ENCODE measurements at regions not wholly inside any gene's neighbourhood (a gene's known extent, or its start where the extent isn't known, plus 50 kb on each side); places are given as distances from the start of the nearest gene placed in this dataset.
A peak's percentile ranks its signal among the peaks of the same experiment; 100 is the strongest.

DNA sequence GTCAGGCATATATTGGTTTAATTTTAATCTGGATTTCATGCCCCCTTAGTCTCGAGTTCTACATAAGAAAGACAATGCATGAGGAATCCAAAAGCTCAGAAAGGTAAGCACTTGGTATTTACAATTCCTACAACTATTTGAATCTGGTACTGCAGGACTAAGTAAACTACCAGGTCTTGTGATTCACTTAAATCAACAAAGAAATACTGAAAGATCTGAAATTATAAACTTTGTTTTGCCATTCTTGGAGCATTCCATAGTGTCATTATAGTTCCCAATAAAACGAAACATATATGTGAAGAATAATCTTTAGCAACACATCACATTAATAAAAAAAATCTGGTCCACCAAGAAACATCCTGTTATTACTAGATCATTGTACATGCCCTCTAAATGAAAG, 482.3 kb downstream of the ANKRD50 start:
- no peak for DNase-seq (ENCODE audit: low read depth)
- TF ChIP-seq, protein P1, sequence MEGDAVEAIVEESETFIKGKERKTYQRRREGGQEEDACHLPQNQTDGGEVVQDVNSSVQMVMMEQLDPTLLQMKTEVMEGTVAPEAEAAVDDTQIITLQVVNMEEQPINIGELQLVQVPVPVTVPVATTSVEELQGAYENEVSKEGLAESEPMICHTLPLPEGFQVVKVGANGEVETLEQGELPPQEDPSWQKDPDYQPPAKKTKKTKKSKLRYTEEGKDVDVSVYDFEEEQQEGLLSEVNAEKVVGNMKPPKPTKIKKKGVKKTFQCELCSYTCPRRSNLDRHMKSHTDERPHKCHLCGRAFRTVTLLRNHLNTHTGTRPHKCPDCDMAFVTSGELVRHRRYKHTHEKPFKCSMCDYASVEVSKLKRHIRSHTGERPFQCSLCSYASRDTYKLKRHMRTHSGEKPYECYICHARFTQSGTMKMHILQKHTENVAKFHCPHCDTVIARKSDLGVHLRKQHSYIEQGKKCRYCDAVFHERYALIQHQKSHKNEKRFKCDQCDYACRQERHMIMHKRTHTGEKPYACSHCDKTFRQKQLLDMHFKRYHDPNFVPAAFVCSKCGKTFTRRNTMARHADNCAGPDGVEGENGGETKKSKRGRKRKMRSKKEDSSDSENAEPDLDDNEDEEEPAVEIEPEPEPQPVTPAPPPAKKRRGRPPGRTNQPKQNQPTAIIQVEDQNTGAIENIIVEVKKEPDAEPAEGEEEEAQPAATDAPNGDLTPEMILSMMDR (conservative IDR thresholded peaks at IDR 0.05; ENCODE audit: low read depth, low read length) = no peak
- H3K4me3 ChIP-seq (ENCODE audit: low read depth, low read length) = no peak overlapping the region

DNA sequence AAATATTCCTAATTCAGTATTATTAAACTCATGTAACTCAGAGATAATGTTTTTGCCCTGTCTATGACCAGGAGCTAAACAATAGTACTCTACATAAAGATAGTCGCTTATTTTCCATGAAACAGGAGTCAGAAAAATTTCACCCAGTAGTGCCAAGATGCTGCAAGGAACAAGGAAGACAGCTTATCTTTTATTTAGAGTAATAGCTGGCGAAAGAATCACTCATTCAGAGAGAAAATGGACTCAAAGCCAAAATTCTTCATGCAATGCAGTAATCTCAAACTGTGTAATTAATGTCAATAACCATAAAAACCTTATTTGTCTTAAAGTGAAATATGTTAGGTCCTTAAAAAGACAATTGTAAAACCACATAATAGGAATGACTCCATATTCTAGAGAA, 477.8 kb downstream of the ANKRD50 start:
- TF ChIP-seq, protein P1 (conservative IDR thresholded peaks at IDR 0.05; ENCODE audit: low read depth, low read length) = no peak
- DNase-seq (ENCODE audit: low read depth) = no peak
- H3K4me3 ChIP-seq (ENCODE audit: low read depth, low read length) = no peak overlapping the region

DNA sequence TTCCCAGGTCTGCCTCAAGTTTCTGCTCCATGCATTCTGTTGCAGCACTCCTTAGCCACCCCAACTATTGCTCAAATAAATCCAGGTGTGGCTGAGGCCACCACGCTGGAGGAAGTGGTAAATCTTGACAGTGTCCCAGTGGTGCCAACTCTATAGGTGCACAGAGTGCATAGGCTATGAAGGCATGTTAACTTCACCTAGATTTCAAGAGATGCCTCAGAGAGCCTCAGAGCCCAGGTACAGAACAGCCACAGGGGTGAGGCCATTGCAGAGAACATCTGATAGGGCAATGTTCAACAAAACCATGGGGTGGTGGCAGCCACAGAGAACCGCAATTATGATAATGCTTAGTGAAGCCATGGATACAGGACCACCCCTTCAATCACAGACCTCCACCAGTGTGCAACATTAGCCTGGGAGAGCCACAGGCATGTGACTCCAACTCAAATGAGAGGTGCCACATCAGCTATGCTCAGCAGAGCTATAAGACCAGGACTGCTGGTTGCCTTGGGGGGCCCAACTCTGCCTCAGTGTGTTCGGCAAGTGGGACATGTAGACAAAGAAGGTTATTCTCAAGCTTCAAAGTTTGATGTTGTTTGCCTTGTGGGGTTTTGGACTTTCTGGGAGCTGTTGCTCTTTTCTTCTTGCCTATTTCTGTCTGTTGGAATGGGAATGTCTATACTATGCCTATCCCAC, 468.7 kb downstream of the ANKRD50 start:
- DNase-seq (ENCODE audit: low read depth) = no peak
- TF ChIP-seq, protein P1 (conservative IDR thresholded peaks at IDR 0.05; ENCODE audit: low read depth, low read length) = no peak
- H3K4me3 ChIP-seq (ENCODE audit: low read depth, low read length) = no peak overlapping the region

DNA sequence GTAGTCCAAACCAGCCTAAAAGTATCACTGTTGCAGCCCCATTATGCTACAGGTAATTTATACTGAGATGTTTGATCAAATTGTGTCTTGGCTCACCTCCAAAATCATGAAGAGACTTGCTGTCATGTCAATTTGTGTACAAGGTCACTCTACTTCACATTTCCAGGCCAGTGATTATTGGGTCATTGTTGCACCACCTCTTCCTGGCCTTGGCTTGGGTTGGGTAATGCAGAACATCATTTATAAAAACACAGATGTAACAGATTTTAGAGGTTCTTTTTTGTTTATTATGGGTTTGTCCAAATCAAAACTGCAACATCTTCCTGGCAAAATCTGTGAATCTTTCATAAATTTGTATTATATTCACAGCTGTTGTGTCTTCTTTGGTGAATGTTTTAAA, 459.5 kb downstream of the ANKRD50 start:
- peak; percentile 18 for DNase-seq (ENCODE audit: low read depth)
- TF ChIP-seq, protein P1 (conservative IDR thresholded peaks at IDR 0.05; ENCODE audit: low read depth, low read length) = no peak
- H3K4me3 ChIP-seq (ENCODE audit: low read depth, low read length) = no peak overlapping the region

DNA sequence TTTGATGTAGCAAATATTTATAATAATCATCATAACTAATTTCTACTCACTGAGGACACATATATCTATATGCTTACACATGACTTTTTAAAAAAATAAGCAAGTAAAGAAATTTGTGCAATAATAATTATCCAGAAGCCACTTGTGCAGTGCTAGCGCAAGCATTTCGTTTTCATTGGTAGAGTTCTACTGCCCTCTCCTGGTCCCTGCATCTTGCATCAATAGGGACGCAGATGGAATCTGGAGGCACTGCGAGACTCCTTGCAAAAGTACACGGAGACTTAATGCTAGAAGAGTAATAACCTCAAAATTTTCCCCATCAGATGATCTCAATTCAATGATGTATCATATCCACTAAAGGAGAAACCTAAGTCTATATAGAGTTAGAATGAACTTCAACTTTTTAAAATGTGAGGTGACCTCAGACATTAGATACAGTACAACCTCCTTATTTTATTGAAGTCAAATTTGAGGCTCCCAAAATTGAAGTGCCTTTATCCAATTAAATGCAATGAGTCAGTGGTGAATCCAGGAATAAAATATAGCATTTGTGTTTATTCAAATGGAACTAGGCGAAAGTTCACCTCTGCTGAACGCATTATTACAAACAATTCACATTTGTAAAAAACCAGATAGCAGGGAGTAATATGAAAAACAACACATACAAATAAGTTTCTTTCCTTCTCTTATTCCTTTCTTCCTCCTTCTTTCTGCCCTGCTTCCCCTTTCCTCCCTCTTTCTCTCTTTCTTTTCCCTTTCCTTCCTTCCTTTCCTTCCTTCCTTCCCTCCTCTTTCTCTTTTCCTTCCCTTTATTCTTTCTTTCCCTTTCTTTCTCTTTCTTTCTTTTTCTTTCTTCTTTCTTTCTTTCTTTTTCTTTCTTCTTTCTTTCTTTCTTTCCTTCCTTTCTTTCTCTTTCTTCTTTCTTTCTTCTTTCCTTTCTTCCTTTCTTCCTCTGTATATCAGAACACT, 450.0 kb downstream of the ANKRD50 start:
- TF ChIP-seq, protein P1 (conservative IDR thresholded peaks at IDR 0.05; ENCODE audit: low read depth, low read length) = peak; percentile 96
- peak; percentile 30 for DNase-seq (ENCODE audit: low read depth)
- no peak overlapping the region for H3K4me3 ChIP-seq (ENCODE audit: low read depth, low read length)

DNA sequence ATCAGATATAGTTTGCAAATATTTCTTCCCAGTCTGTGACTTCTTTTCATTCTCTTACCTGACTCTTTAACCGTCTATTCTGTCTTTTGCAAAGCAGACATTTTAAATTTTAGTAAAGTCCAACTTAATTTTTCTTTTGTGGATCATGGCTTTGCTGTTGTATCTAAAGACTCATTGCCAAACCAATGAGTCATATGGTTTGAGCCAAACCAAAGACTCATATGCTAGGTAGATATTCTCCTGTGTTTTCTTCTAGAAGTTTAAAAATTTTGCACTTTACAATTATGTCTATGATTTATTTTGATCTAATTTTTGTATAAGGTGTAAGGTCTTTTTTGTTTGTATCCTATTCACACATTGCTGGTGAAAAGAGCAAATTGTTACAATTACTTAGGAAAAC, 446.8 kb downstream of the ANKRD50 start:
- DNase-seq (ENCODE audit: low read depth) = no peak
- no peak overlapping the region for H3K4me3 ChIP-seq (ENCODE audit: low read depth, low read length)
- TF ChIP-seq, protein P1 (conservative IDR thresholded peaks at IDR 0.05; ENCODE audit: low read depth, low read length) = no peak

Measured in epithelial cell of proximal tubule (primary cell).